ENCODE measurements at regions not wholly inside any gene's neighbourhood (a gene's known extent, or its start where the extent isn't known, plus 50 kb on each side); places are given as distances from the start of the nearest gene placed in this dataset.

- DNase-seq, result no peak
Measured at GRCh38 chr15:66950114-66950513, 115.3 kb upstream of the SMAD3 start.

GRCh38 chr15:66951531-66952320, 113.7 kb upstream of the SMAD3 start:
- DNase-seq, result no peak

GRCh38 chr15:66952756-66953522, 112.5 kb upstream of the SMAD3 start:
- no peak for DNase-seq

GRCh38 chr15:66953523-66954229, 111.7 kb upstream of the SMAD3 start:
- DNase-seq, result no peak

GRCh38 chr15:66954601-66955000, 110.8 kb upstream of the SMAD3 start:
- no peak for DNase-seq

- DNase-seq, result no peak
Measured at GRCh38 chr15:66955001-66955516, 110.3 kb upstream of the SMAD3 start.

- no peak for DNase-seq
Measured at GRCh38 chr15:66955871-66956585, 109.4 kb upstream of the SMAD3 start.

- DNase-seq, result no peak
Measured at GRCh38 chr15:66956672-66957430, 108.6 kb upstream of the SMAD3 start.

GRCh38 chr15:66957431-66957720, 108.0 kb upstream of the SMAD3 start:
- DNase-seq, result no peak

GRCh38 chr15:66959066-66959465, 106.3 kb upstream of the SMAD3 start:
- DNase-seq, result no peak

GRCh38 chr15:66959875-66960274, 105.5 kb upstream of the SMAD3 start:
- DNase-seq, result no peak

- DNase-seq, result no peak
Measured at GRCh38 chr15:66960519-66960918, 104.9 kb upstream of the SMAD3 start.

GRCh38 chr15:66961407-66961884, 104.0 kb upstream of the SMAD3 start:
- peak; percentile 12 for DNase-seq

- no peak for DNase-seq
Measured at GRCh38 chr15:66961901-66962300, 103.5 kb upstream of the SMAD3 start.

GRCh38 chr15:66962522-66962921, 102.9 kb upstream of the SMAD3 start:
- no peak for DNase-seq

- no peak for DNase-seq
Measured at GRCh38 chr15:66963084-66963483, 102.3 kb upstream of the SMAD3 start.

- DNase-seq, result no peak
Measured at GRCh38 chr15:66963710-66964109, 101.7 kb upstream of the SMAD3 start.

GRCh38 chr15:66964111-66964738, 101.2 kb upstream of the SMAD3 start:
- DNase-seq, result no peak

- no peak for DNase-seq
Measured at GRCh38 chr15:66964791-66965190, 100.6 kb upstream of the SMAD3 start.

GRCh38 chr15:66965201-66965900, 100.1 kb upstream of the SMAD3 start:
- no peak for DNase-seq

- DNase-seq, result peak; percentile 6
Measured at GRCh38 chr15:66966256-66966655, 99.1 kb upstream of the SMAD3 start.
